ENCODE measurements at regions not wholly inside any gene's neighbourhood (a gene's known extent, or its start where the extent isn't known, plus 50 kb on each side); places are given as distances from the start of the nearest gene placed in this dataset.

GRCh38 chr1:148292915-148293314 lies 140.8 kb upstream of the NBPF11 start:
- Histone ChIP-seq H3K27me3 (ENCODE audit: control insufficient read depth in 4 of 4, insufficient read depth in 4 of 4, low read length in 3 of 4) (peaks cover 0 to 3% (median 0%) of the 10 kb centered on the region in 4 donors), H3K36me3 (ENCODE audit: control insufficient read depth in 4 of 4, insufficient read depth in 3 of 4, low read depth in 1 of 4, low read length in 3 of 4) (no peaks in the 10 kb centered on the region), H3K9ac (ENCODE audit: low read depth in 1 of 2, low read length in 2 of 2) (no peak overlapping the region), H3K27ac (ENCODE audit: low read depth in 1 of 2, low read length in 2 of 2) (no peak overlapping the region), H3K9me3 (ENCODE audit: control insufficient read depth in 4 of 4, low read length in 3 of 4) (peaks cover 0 to 5% (median 1%) of the 10 kb centered on the region in 4 donors), H3K4me1 (ENCODE audit: control insufficient read depth in 4 of 4, insufficient read depth in 4 of 4, low read length in 3 of 4) (no peaks in the 10 kb centered on the region), H3K4me3 (ENCODE audit: low read depth in 1 of 3, low read length in 3 of 3) (no peak overlapping the region)
- 56% methylated on average over 2 of the region's 2 CpGs for WGBS
- no peak for DNase-seq (ENCODE audit: low spot score)
- TF ChIP-seq JUND (IDR thresholded peaks at IDR 0.05) (no peak), HNF4G (IDR thresholded peaks at IDR 0.05) (no peak), HNF4A (conservative IDR thresholded peaks at IDR 0.05) (no peak), MAX (IDR thresholded peaks at IDR 0.05) (no peak), ATF3 (IDR thresholded peaks at IDR 0.05) (no peak), CTCF (IDR thresholded peaks at IDR 0.05; ENCODE audit: low read depth, low read length, missing input control) (no peak), TAF1 (conservative IDR thresholded peaks at IDR 0.05) (no peak)

GRCh38 chr1:148290881-148291280 lies 138.8 kb upstream of the NBPF11 start:
- no peak overlapping the region for H3K9ac ChIP-seq (ENCODE audit: low read depth in 1 of 2, low read length in 2 of 2)
- no peak for TF ChIP-seq TAF1 (conservative IDR thresholded peaks at IDR 0.05)
- no peak for TF ChIP-seq ATF3 (IDR thresholded peaks at IDR 0.05)
- no peak for TF ChIP-seq HNF4G (IDR thresholded peaks at IDR 0.05)
- no peak for TF ChIP-seq ZBTB33 (IDR thresholded peaks at IDR 0.05)
- TF ChIP-seq REST (IDR thresholded peaks at IDR 0.05) = no peak
- TF ChIP-seq HNF4A (conservative IDR thresholded peaks at IDR 0.05) = no peak
- TF ChIP-seq FOXA2 (IDR thresholded peaks at IDR 0.05) = no peak
- no peak for TF ChIP-seq CTCF (IDR thresholded peaks at IDR 0.05; ENCODE audit: low read depth, low read length, missing input control)
- TF ChIP-seq SP1 (IDR thresholded peaks at IDR 0.05) = no peak
- TF ChIP-seq MAX (IDR thresholded peaks at IDR 0.05) = no peak
- TF ChIP-seq YY1 (IDR thresholded peaks at IDR 0.05) = no peak
- TF ChIP-seq FOXA1 (IDR thresholded peaks at IDR 0.05) = no peak
- no peak for TF ChIP-seq NR2F2 (IDR thresholded peaks at IDR 0.05)
- TF ChIP-seq RXRA (IDR thresholded peaks at IDR 0.05) = no peak
- no peaks in the 10 kb centered on the region for H3K4me1 ChIP-seq (ENCODE audit: control insufficient read depth in 4 of 4, insufficient read depth in 4 of 4, low read length in 3 of 4)
- H3K36me3 ChIP-seq (ENCODE audit: control insufficient read depth in 4 of 4, insufficient read depth in 3 of 4, low read depth in 1 of 4, low read length in 3 of 4) = no peaks in the 10 kb centered on the region
- no peak overlapping the region for H3K4me3 ChIP-seq (ENCODE audit: low read depth in 1 of 3, low read length in 3 of 3)
- H3K27ac ChIP-seq (ENCODE audit: low read depth in 1 of 2, low read length in 2 of 2) = no peak overlapping the region
- DNase-seq (ENCODE audit: low spot score) = no peak
- peaks cover 0 to 3% (median 0%) of the 10 kb centered on the region in 4 donors for H3K27me3 ChIP-seq (ENCODE audit: control insufficient read depth in 4 of 4, insufficient read depth in 4 of 4, low read length in 3 of 4)
- H3K9me3 ChIP-seq (ENCODE audit: control insufficient read depth in 4 of 4, low read length in 3 of 4) = peaks cover 0 to 1% (median 0%) of the 10 kb centered on the region in 4 donors

All from liver (tissue), 8 donors.